Gastrocnemius medialis (tissue), 4 donors: ENCODE measurements at regions not wholly inside any gene's neighbourhood (a gene's known extent, or its start where the extent isn't known, plus 50 kb on each side); places are given as distances from the start of the nearest gene placed in this dataset.

ENCODE experiments used
- CTCF ChIP-seq, 5 experiments: fragments of 450-650 bp in 3 of 5; fragments of 200-600 bp in 2 of 5; sonication (generic) in 2 of 5; IDR thresholded peaks in 4 of 5; conservative IDR thresholded peaks in 1 of 5; 1 replicate in 4 of 5; 2 replicates in 1 of 5; pipeline ENCODE4 v1.5.1; 2016 to 2019; ENCODE audit warnings: antibody characterized with exemption in 5 of 5, mild to moderate bottlenecking in 3 of 5, moderate library complexity in 3 of 5
- POLR2A ChIP-seq, 2 donors: fragments of 450-650 bp; IDR thresholded peaks; one replicate each; pipeline ENCODE4 v1.6.1; 2017; ENCODE audit warnings: antibody characterized with exemption in 2 of 2, mild to moderate bottlenecking in 2 of 2, moderate library complexity in 2 of 2

- TF ChIP-seq CTCF (IDR thresholded peaks at IDR 0.05 in 4 of 5, conservative IDR thresholded peaks at IDR 0.05 in 1 of 5), result no peak
- TF ChIP-seq POLR2A (IDR thresholded peaks at IDR 0.05), result no peak
Measured at GRCh38 chr6:23823421-23823820, 302.6 kb upstream of the NRSN1 start.
